Stomach (tissue), 8 donors: ENCODE measurements at regions not wholly inside any gene's neighbourhood (a gene's known extent, or its start where the extent isn't known, plus 50 kb on each side); places are given as distances from the start of the nearest gene placed in this dataset.

ENCODE experiments used
- DNase-seq, 2 donors: peaks; one replicate each; pipeline versions ENCODE4 v3.0.0 to v3.0.0-alpha.2; 2013 to 2019
- H3K27ac ChIP-seq, 5 donors: fragments of 200-600 bp in 4 of 5; sonication (generic) in 4 of 5; one replicate each; pipeline ENCODE4 v1.5.1; 2013 to 2019; ENCODE audit warnings: mild to moderate bottlenecking in 1 of 5, moderate library complexity in 1 of 5
- H3K27me3 ChIP-seq, 3 donors: fragments of 200-600 bp; sonication (generic); one replicate each; pipeline ENCODE4 v1.5.1; 2017 to 2019; ENCODE audit warnings: mixed run types in 1 of 3
- H3K36me3 ChIP-seq, 4 donors: fragments of 200-600 bp; sonication (generic); 1 replicate in 3 of 4; 2 replicates in 1 of 4; pipeline ENCODE4 v1.5.1; 2016 to 2019
- H3K4me1 ChIP-seq, 4 donors: fragments of 200-600 bp; sonication (generic); one replicate each; pipeline ENCODE4 v1.5.1; 2016 to 2019
- H3K4me3 ChIP-seq, 4 donors: fragments of 200-600 bp; sonication (generic) in 3 of 4; one replicate each; pipeline ENCODE4 v1.5.1; 2016 to 2019; ENCODE audit warnings: mild to moderate bottlenecking in 1 of 4
- H3K9me3 ChIP-seq, 4 donors: fragments of 200-600 bp; sonication (generic); one replicate each; pipeline ENCODE4 v1.5.1; 2016 to 2019
- EP300 ChIP-seq: sonication (generic); formaldehyde crosslinking; IDR thresholded peaks from one replicate; pipeline ENCODE4 v1.6.1; 2017; ENCODE audit warnings: antibody characterized with exemption
- POLR2A ChIP-seq, 4 donors: fragments of 450-650 bp; IDR thresholded peaks; one replicate each; pipeline ENCODE4 v1.6.1; 2016; ENCODE audit warnings: antibody characterized with exemption in 4 of 4, control low read depth in 2 of 4, mild to moderate bottlenecking in 1 of 4, moderate library complexity in 1 of 4
- POLR2AphosphoS5 ChIP-seq, 3 donors: sonication (generic); formaldehyde crosslinking; IDR thresholded peaks; one replicate each; pipeline ENCODE4 v1.6.1; 2016; ENCODE audit warnings: antibody characterized with exemption in 3 of 3
- WGBS, 5 donors: extraction: QIAGEN DNeasy Blood & Tissue Kit in 3 of 5; methylation state at CpG; one replicate each; pipeline versions ENCODE4 v1.1.5 to v1.1.7; 2013 to 2018; 5-methylcytosine and 5-hydroxymethylcytosine counted together
- intact Hi-C: fragments of 100-400 bp; cut with DNase I; formaldehyde crosslinking; loops from one replicate; pipeline ENCODE4 v1.15.1; 2023; ENCODE audit warnings: low total_unique reads
- TF ChIP-seq, protein P1 (sequence below), 7 experiments: fragments of 450-650 bp in 4 of 7; fragments of 200-600 bp in 3 of 7; sonication (generic) in 3 of 7; IDR thresholded peaks; one replicate each; pipeline ENCODE4 v1.5.1; 2016 to 2019; ENCODE audit warnings: antibody characterized with exemption in 7 of 7, control low read depth in 2 of 7, mild to moderate bottlenecking in 1 of 7
- donor health status: healthy with polysubstance abuse.
- donor health status: Bipolar disorder and iron deficiency.
- donor health status: healthy.

DNA sequence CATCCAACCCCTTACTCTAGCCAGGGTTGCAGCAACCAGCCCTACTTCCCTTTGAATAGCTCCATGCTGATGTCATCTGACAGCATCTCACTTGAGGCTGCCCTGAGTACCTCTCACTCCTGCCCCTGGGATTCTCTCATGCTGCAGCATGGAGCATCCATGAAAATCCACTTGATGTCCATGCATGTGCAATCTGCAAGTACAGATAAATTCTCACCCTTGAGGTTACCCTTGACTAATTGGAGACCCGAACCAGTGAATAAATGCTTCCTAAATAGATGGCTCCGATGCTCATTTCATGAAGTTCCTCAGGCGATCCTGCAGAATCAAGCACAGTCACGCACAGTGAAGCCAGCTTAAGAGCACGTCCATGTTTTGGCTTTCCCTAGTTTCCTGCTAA lies 298.3 kb downstream of the RBM43 start:
- H3K36me3 ChIP-seq: no peaks in the 10 kb centered on the region
- no peaks in the 10 kb centered on the region for H3K4me1 ChIP-seq
- H3K27ac ChIP-seq: no peak overlapping the region
- intact Hi-C loops: no loop called here
- no peak for DNase-seq
- WGBS, 5 donors: 71 to 83% (median 77%) methylated on average over 5 of the region's 5 CpGs
- no peak for TF ChIP-seq EP300
- H3K27me3 ChIP-seq: no peaks in the 10 kb centered on the region
- H3K4me3 ChIP-seq: no peak overlapping the region
- H3K9me3 ChIP-seq: peaks cover 0 to 5% (median 0%) of the 10 kb centered on the region in 4 donors

DNA sequence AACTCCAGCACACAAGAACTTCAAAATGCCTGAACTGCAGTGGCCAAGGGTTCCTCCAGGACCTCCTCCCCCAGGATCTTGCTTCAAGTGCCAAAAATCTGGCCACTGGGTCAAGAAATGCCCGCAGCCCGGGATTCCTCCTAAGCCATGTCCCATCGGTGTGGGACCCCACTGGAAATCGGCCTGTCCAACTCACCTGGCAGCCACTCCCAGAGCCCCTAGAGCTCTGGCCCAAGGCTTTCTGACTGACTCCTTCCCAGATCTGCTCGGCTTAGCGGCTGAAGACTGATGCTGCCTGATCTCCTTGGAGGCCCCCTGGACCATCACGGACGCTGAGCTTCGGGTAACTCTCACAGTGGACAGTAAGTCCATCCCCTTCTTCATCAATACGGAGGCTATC lies 306.4 kb downstream of the RBM43 start:
- H3K36me3 ChIP-seq: no peaks in the 10 kb centered on the region
- intact Hi-C loops: no loop called here

DNA sequence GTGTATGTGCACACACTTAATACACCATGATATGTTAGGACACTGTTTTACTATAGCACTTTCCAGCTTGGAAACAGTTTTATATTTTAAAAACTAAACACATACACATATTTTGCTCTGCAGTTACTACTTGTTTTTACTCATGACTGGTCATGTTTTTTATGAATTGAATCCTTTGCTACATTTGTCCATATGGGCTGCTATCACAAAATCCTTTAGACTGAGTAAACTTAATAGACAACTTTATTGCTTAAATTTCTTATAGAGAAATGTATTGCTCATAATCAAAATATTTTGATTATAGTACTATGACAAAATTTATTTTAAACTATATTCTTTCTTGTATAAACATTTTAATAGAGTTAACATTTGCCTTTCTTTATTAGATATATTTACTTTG lies 314.8 kb downstream of the RBM43 start:
- H3K4me1 ChIP-seq: no peaks in the 10 kb centered on the region
- TF ChIP-seq POLR2A (IDR thresholded peaks at IDR 0.05) (no peak), EP300 (no peak), POLR2AphosphoS5 (IDR thresholded peaks at IDR 0.05) (no peak)
- TF ChIP-seq, protein P1, sequence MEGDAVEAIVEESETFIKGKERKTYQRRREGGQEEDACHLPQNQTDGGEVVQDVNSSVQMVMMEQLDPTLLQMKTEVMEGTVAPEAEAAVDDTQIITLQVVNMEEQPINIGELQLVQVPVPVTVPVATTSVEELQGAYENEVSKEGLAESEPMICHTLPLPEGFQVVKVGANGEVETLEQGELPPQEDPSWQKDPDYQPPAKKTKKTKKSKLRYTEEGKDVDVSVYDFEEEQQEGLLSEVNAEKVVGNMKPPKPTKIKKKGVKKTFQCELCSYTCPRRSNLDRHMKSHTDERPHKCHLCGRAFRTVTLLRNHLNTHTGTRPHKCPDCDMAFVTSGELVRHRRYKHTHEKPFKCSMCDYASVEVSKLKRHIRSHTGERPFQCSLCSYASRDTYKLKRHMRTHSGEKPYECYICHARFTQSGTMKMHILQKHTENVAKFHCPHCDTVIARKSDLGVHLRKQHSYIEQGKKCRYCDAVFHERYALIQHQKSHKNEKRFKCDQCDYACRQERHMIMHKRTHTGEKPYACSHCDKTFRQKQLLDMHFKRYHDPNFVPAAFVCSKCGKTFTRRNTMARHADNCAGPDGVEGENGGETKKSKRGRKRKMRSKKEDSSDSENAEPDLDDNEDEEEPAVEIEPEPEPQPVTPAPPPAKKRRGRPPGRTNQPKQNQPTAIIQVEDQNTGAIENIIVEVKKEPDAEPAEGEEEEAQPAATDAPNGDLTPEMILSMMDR (IDR thresholded peaks at IDR 0.05): no peak
- H3K4me3 ChIP-seq: no peak overlapping the region
- H3K27me3 ChIP-seq: no peaks in the 10 kb centered on the region
- H3K36me3 ChIP-seq: no peaks in the 10 kb centered on the region
- intact Hi-C loops: no loop called here
- peaks cover 0 to 6% (median 0%) of the 10 kb centered on the region in 4 donors for H3K9me3 ChIP-seq
- no peak for DNase-seq
- no peak overlapping the region for H3K27ac ChIP-seq

More for the DNA sequence above, 306.4 kb downstream of the RBM43 start:
- Histone ChIP-seq H3K27ac (no peak overlapping the region), H3K9me3 (peaks cover 0 to 3% (median under 1%) of the 10 kb centered on the region in 4 donors), H3K4me1 (no peaks in the 10 kb centered on the region), H3K27me3 (no peaks in the 10 kb centered on the region), H3K4me3 (no peak overlapping the region)
- WGBS, 5 donors: 75 to 95% (median 91%) methylated on average over 7 to 10 of the region's 10 CpGs
- no peak for TF ChIP-seq POLR2A (IDR thresholded peaks at IDR 0.05)
- TF ChIP-seq, protein P1 (IDR thresholded peaks at IDR 0.05): no peak
- TF ChIP-seq POLR2AphosphoS5 (IDR thresholded peaks at IDR 0.05): no peak
- TF ChIP-seq EP300: no peak
- no peak for DNase-seq

DNA sequence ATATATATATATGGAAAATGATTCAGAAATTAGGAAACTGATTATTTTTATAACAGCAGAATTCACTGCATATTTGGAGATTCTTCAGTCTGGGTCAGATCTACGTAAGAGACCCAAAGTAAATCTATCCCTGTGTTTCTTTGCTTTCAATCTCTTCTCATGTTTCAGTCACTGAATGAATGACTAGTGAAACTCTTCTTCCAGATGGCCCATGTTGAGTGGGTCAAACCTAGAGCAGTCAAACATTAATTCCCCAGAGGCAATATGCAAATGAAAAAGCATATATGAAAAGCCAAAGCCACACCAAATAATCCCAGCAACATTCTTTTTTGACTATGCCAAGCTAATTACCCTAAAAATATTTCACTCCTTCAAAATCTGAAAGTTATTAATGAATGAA lies 317.3 kb downstream of the RBM43 start:
- intact Hi-C loops: no loop called here
- no peak for TF ChIP-seq POLR2A (IDR thresholded peaks at IDR 0.05)
- TF ChIP-seq EP300: no peak
- TF ChIP-seq, protein P1 (IDR thresholded peaks at IDR 0.05): no peak
- no peaks in the 10 kb centered on the region for H3K9me3 ChIP-seq

DNA sequence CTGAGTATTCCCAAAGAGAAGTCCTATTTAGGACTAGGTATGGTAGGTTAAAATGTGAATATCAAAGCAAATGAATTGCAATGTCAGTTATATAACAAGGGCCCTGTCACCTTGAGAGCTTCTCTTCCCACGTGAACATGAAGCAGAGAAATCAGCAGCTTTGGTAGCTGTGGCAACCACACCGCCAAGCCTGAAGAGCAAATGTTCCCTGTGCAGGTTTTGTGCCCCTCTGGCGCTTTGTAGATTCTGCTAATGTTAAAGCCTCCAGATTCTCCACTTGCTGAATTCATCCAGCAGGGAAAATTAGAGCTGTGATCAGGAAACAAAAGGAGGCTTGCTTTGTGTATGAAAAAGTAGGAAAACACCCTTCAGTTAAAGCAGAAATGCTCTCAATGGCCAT lies 322.6 kb downstream of the RBM43 start:
- intact Hi-C loops: no loop called here
- Histone ChIP-seq H3K4me3 (no peak overlapping the region), H3K9me3 (no peaks in the 10 kb centered on the region), H3K4me1 (no peaks in the 10 kb centered on the region), H3K27me3 (no peaks in the 10 kb centered on the region), H3K36me3 (no peaks in the 10 kb centered on the region), H3K27ac (no peak overlapping the region)
- WGBS, 5 donors: 59 to 78% (median 70%) methylated on average over 3 of the region's 3 CpGs
- TF ChIP-seq, protein P1 (IDR thresholded peaks at IDR 0.05): no peak
- TF ChIP-seq POLR2A (IDR thresholded peaks at IDR 0.05) (no peak), POLR2AphosphoS5 (IDR thresholded peaks at IDR 0.05) (no peak), EP300 (no peak)
- DNase-seq: peak in 1 of 2 donors; percentile 43

More for the DNA sequence above, 317.3 kb downstream of the RBM43 start:
- Histone ChIP-seq H3K27ac (no peak overlapping the region), H3K4me3 (no peak overlapping the region), H3K36me3 (no peaks in the 10 kb centered on the region), H3K27me3 (no peaks in the 10 kb centered on the region), H3K4me1 (no peaks in the 10 kb centered on the region)
- 77 to 91% (median 85%) methylated on average over 1 of the region's 1 CpG for WGBS, 5 donors
- DNase-seq: no peak
